Type B pancreatic cell (in vitro differentiated cells): ENCODE measurements at regions not wholly inside any gene's neighbourhood (a gene's known extent, or its start where the extent isn't known, plus 50 kb on each side); places are given as distances from the start of the nearest gene placed in this dataset.

Source experiments
- DNase-seq: peaks from one replicate; pipeline ENCODE4 v3.0.0; 2021; ENCODE audit warnings: mixed read lengths; ENCODE audit not compliant: unreplicated experiment; ENCODE audit errors: extremely low spot score
- H3K27ac Mint-ChIP-seq: 2 replicates; pipeline ENCODE4 v1.8.0; 2021; ENCODE audit warnings: mild to moderate bottlenecking, mixed read lengths
- H3K27me3 Mint-ChIP-seq: 2 replicates; pipeline ENCODE4 v1.8.0; 2021; ENCODE audit warnings: mixed read lengths
- H3K36me3 Mint-ChIP-seq: 2 replicates; pipeline ENCODE4 v1.8.0; 2021; ENCODE audit warnings: mixed read lengths
- H3K4me1 Mint-ChIP-seq: one replicate; pipeline ENCODE4 v1.8.0; 2021; ENCODE audit warnings: mixed read lengths; ENCODE audit not compliant: unreplicated experiment
- H3K4me3 Mint-ChIP-seq: 2 replicates; pipeline ENCODE4 v1.8.0; 2021; ENCODE audit warnings: mild to moderate bottlenecking, mixed read lengths
- H3K9me3 Mint-ChIP-seq: 2 replicates; pipeline ENCODE4 v1.8.0; 2021; ENCODE audit warnings: mixed read lengths
- CTCF ChIP-seq: fragments of 200-600 bp; sonication (generic); conservative IDR thresholded peaks from 2 replicates; pipeline ENCODE4 v1.5.0; 2021; ENCODE audit warnings: antibody characterized with exemption, mild to moderate bottlenecking

- TF ChIP-seq CTCF, result no peak
- DNase-seq, result no peak
- no peaks in the 10 kb centered on the region for H3K36me3 Mint-ChIP-seq
- no peak overlapping the region for H3K27ac Mint-ChIP-seq
- H3K27me3 Mint-ChIP-seq, result peaks cover 13% of the 10 kb centered on the region
- no peaks in the 10 kb centered on the region for H3K9me3 Mint-ChIP-seq
- H3K4me1 Mint-ChIP-seq, result no peaks in the 10 kb centered on the region
- no peak overlapping the region for H3K4me3 Mint-ChIP-seq
These were observed 164.7 kb upstream of the CHD6 start for GRCh38 chr20:41782730-41783406.

- no peaks in the 10 kb centered on the region for H3K9me3 Mint-ChIP-seq
- H3K27ac Mint-ChIP-seq, result no peak overlapping the region
- DNase-seq, result no peak
- no peak overlapping the region for H3K4me3 Mint-ChIP-seq
- H3K27me3 Mint-ChIP-seq, result peaks cover 13% of the 10 kb centered on the region
- H3K36me3 Mint-ChIP-seq, result no peaks in the 10 kb centered on the region
- no peaks in the 10 kb centered on the region for H3K4me1 Mint-ChIP-seq
- TF ChIP-seq CTCF, result no peak
These were observed 164.1 kb upstream of the CHD6 start for GRCh38 chr20:41782255-41782654.

- H3K27ac Mint-ChIP-seq, result no peak overlapping the region
- H3K9me3 Mint-ChIP-seq, result no peaks in the 10 kb centered on the region
- H3K4me3 Mint-ChIP-seq, result no peak overlapping the region
- H3K27me3 Mint-ChIP-seq, result peaks cover 34% of the 10 kb centered on the region
- no peak for DNase-seq
- H3K36me3 Mint-ChIP-seq, result no peaks in the 10 kb centered on the region
- TF ChIP-seq CTCF, result no peak
- H3K4me1 Mint-ChIP-seq, result peaks cover 12% of the 10 kb centered on the region
These were observed 158.2 kb upstream of the CHD6 start for GRCh38 chr20:41776421-41776820.

GRCh38 chr20:41774291-41774690 lies 156.1 kb upstream of the CHD6 start:
- Mint-ChIP-seq H3K4me1 (peaks cover 18% of the 10 kb centered on the region), H3K36me3 (no peaks in the 10 kb centered on the region), H3K9me3 (no peaks in the 10 kb centered on the region), H3K27me3 (peaks cover 43% of the 10 kb centered on the region), H3K27ac (no peak overlapping the region), H3K4me3 (no peak overlapping the region)
- DNase-seq, result no peak
- no peak for TF ChIP-seq CTCF

GRCh38 chr20:41770965-41771364 lies 152.8 kb upstream of the CHD6 start:
- Mint-ChIP-seq H3K27ac (no peak overlapping the region), H3K27me3 (peaks cover 31% of the 10 kb centered on the region), H3K36me3 (no peaks in the 10 kb centered on the region), H3K9me3 (peaks cover 7% of the 10 kb centered on the region), H3K4me1 (peaks cover 13% of the 10 kb centered on the region), H3K4me3 (no peak overlapping the region)
- no peak for DNase-seq
- no peak for TF ChIP-seq CTCF

- H3K27ac Mint-ChIP-seq, result no peak overlapping the region
- peaks cover 8% of the 10 kb centered on the region for H3K4me1 Mint-ChIP-seq
- peaks cover 30% of the 10 kb centered on the region for H3K27me3 Mint-ChIP-seq
- H3K9me3 Mint-ChIP-seq, result peaks cover 7% of the 10 kb centered on the region
- no peak for TF ChIP-seq CTCF
- H3K36me3 Mint-ChIP-seq, result no peaks in the 10 kb centered on the region
- no peak overlapping the region for H3K4me3 Mint-ChIP-seq
- no peak for DNase-seq
These were observed 152.2 kb upstream of the CHD6 start for GRCh38 chr20:41770427-41770826.
